Skin epidermis (tissue), 12 donors: ENCODE measurements at regions not wholly inside any gene's neighbourhood (a gene's known extent, or its start where the extent isn't known, plus 50 kb on each side); places are given as distances from the start of the nearest gene placed in this dataset.
A peak's percentile ranks its signal among the peaks of the same experiment; 100 is the strongest.

Experiments used
- H3K27ac ChIP-seq, 21 experiments: fragments of 200-600 bp; sonication (generic) in 11 of 21; one replicate each; pipeline ENCODE4 v1.5.0; 2020; ENCODE audit warnings: mild to moderate bottlenecking in 3 of 21, inconsistent platforms in 2 of 21, moderate library complexity in 2 of 21
- H3K4me3 ChIP-seq, 7 experiments: fragments of 200-600 bp; sonication (generic) in 2 of 7; one replicate each; pipeline ENCODE4 v1.5.0; 2020; ENCODE audit warnings: inconsistent platforms in 2 of 7, mild to moderate bottlenecking in 2 of 7, moderate library complexity in 1 of 7

GRCh38 chr18:55096263-55096951 lies 137.1 kb upstream of the CCDC68 start:
- H3K4me3 ChIP-seq = no peak overlapping the region
- H3K27ac ChIP-seq = peak overlapping the region in 10 of 21 experiments; percentile 9 to 76 (median 54)

- H3K27ac ChIP-seq = peak overlapping the region in 4 of 21 experiments; percentile 27 to 75 (median 51)
- H3K4me3 ChIP-seq = no peak overlapping the region
Measured at GRCh38 chr18:55095584-55095983, 136.3 kb upstream of the CCDC68 start.

- H3K4me3 ChIP-seq = no peak overlapping the region
- no peak overlapping the region for H3K27ac ChIP-seq
Measured at GRCh38 chr18:55093808-55094207, 134.5 kb upstream of the CCDC68 start.

GRCh38 chr18:55093295-55093694 lies 134.0 kb upstream of the CCDC68 start:
- H3K27ac ChIP-seq = peak overlapping the region in 2 of 21 experiments; percentile 10 to 20
- no peak overlapping the region for H3K4me3 ChIP-seq

GRCh38 chr18:55092166-55092565 lies 132.9 kb upstream of the CCDC68 start:
- H3K27ac ChIP-seq = peak overlapping the region in 2 of 21 experiments; percentile 10 to 20
- no peak overlapping the region for H3K4me3 ChIP-seq

GRCh38 chr18:55090564-55091188 lies 131.4 kb upstream of the CCDC68 start:
- H3K27ac ChIP-seq = peak overlapping the region in 1 of 21 experiments; percentile 5

GRCh38 chr18:55089610-55090009 lies 130.3 kb upstream of the CCDC68 start:
- peak overlapping the region in 1 of 21 experiments; percentile 33 for H3K27ac ChIP-seq
- no peak overlapping the region for H3K4me3 ChIP-seq

More at GRCh38 chr18:55090564-55091188, 131.4 kb upstream of the CCDC68 start:
- no peak overlapping the region for H3K4me3 ChIP-seq

- Histone ChIP-seq H3K4me3 (no peak overlapping the region), H3K27ac (peak overlapping the region in 1 of 21 experiments; percentile 15)
Measured at GRCh38 chr18:55088561-55088960, 129.3 kb upstream of the CCDC68 start.

- Histone ChIP-seq H3K4me3 (no peak overlapping the region), H3K27ac (peak overlapping the region in 1 of 21 experiments; percentile 15)
Measured at GRCh38 chr18:55088000-55088401, 128.7 kb upstream of the CCDC68 start.

- no peak overlapping the region for H3K4me3 ChIP-seq
- H3K27ac ChIP-seq = no peak overlapping the region
Measured at GRCh38 chr18:55086906-55087305, 127.6 kb upstream of the CCDC68 start.

- H3K4me3 ChIP-seq = no peak overlapping the region
- H3K27ac ChIP-seq = peak overlapping the region in 1 of 21 experiments; percentile 46
Measured at GRCh38 chr18:55085557-55086285, 126.5 kb upstream of the CCDC68 start.

- Histone ChIP-seq H3K4me3 (no peak overlapping the region), H3K27ac (no peak overlapping the region)
Measured at GRCh38 chr18:55084550-55084949, 125.3 kb upstream of the CCDC68 start.

GRCh38 chr18:55083461-55083860 lies 124.2 kb upstream of the CCDC68 start:
- no peak overlapping the region for H3K4me3 ChIP-seq
- H3K27ac ChIP-seq = peak overlapping the region in 1 of 21 experiments; percentile 29

- no peak overlapping the region for H3K4me3 ChIP-seq
- H3K27ac ChIP-seq = no peak overlapping the region
Measured at GRCh38 chr18:55079481-55080355, 120.5 kb upstream of the CCDC68 start.

GRCh38 chr18:55079067-55079466 lies 119.8 kb upstream of the CCDC68 start:
- Histone ChIP-seq H3K4me3 (no peak overlapping the region), H3K27ac (no peak overlapping the region)

- H3K27ac ChIP-seq = no peak overlapping the region
Measured at GRCh38 chr18:55078303-55078932, 119.2 kb upstream of the CCDC68 start.

GRCh38 chr18:55076643-55077218 lies 117.5 kb upstream of the CCDC68 start:
- H3K4me3 ChIP-seq = no peak overlapping the region

More at GRCh38 chr18:55078303-55078932, 119.2 kb upstream of the CCDC68 start:
- H3K4me3 ChIP-seq = no peak overlapping the region

GRCh38 chr18:55073834-55074233 lies 114.6 kb upstream of the CCDC68 start:
- no peak overlapping the region for H3K27ac ChIP-seq
- H3K4me3 ChIP-seq = no peak overlapping the region

More at GRCh38 chr18:55076643-55077218, 117.5 kb upstream of the CCDC68 start:
- H3K27ac ChIP-seq = no peak overlapping the region

GRCh38 chr18:55073116-55073515 lies 113.9 kb upstream of the CCDC68 start:
- H3K4me3 ChIP-seq = no peak overlapping the region
- no peak overlapping the region for H3K27ac ChIP-seq
